ENCODE measurements at regions not wholly inside any gene's neighbourhood (a gene's known extent, or its start where the extent isn't known, plus 50 kb on each side); places are given as distances from the start of the nearest gene placed in this dataset.

GRCh38 chr3:13123013-13123654 lies 49.9 kb upstream of the IQSEC1 start:
- DNase-seq (ENCODE audit: low read depth in 4 of 4, low spot score in 3 of 4) = no peak

Measured in right renal pelvis (tissue), 4 donors.